VCaP (cell line): ENCODE measurements at regions not wholly inside any gene's neighbourhood (a gene's known extent, or its start where the extent isn't known, plus 50 kb on each side); places are given as distances from the start of the nearest gene placed in this dataset.

Source experiments
- H3K27ac ChIP-seq: fragments of 450-650 bp; 2 replicates; pipeline ENCODE4 v1.5.1; 2017
- CTCF ChIP-seq: fragments of 450-650 bp; conservative IDR thresholded peaks from 2 replicates; pipeline ENCODE4 v1.5.1; 2017; ENCODE audit warnings: mild to moderate bottlenecking, moderate library complexity

GRCh38 chr4:110907801-110908313, 285.0 kb upstream of the PITX2 start:
- TF ChIP-seq CTCF, result no peak
- H3K27ac ChIP-seq, result no peak overlapping the region

GRCh38 chr4:110914791-110915190, 291.9 kb upstream of the PITX2 start:
- no peak for TF ChIP-seq CTCF
- no peak overlapping the region for H3K27ac ChIP-seq

- no peak overlapping the region for H3K27ac ChIP-seq
- TF ChIP-seq CTCF, result no peak
These were observed 292.4 kb upstream of the PITX2 start for GRCh38 chr4:110915301-110915700.

- TF ChIP-seq CTCF, result no peak
- H3K27ac ChIP-seq, result no peak overlapping the region
These were observed 293.6 kb upstream of the PITX2 start for GRCh38 chr4:110916505-110916904.

GRCh38 chr4:110917835-110918234, 295.0 kb upstream of the PITX2 start:
- no peak overlapping the region for H3K27ac ChIP-seq
- no peak for TF ChIP-seq CTCF

- TF ChIP-seq CTCF, result no peak
- no peak overlapping the region for H3K27ac ChIP-seq
These were observed 298.1 kb upstream of the PITX2 start for GRCh38 chr4:110920990-110921389.

GRCh38 chr4:110924761-110925160, 301.9 kb upstream of the PITX2 start:
- no peak overlapping the region for H3K27ac ChIP-seq
- TF ChIP-seq CTCF, result no peak
